Panc1 (cell line): ENCODE measurements at regions not wholly inside any gene's neighbourhood (a gene's known extent, or its start where the extent isn't known, plus 50 kb on each side); places are given as distances from the start of the nearest gene placed in this dataset.

ENCODE experiments used
- ATAC-seq: fragments of 200-7000 bp; cut with Tn5 transposase; 2 replicates; pipeline ENCODE4 v1.9.1; 2020; ENCODE audit warnings: mild to moderate bottlenecking, moderate library complexity
- BruUV-seq: library from RNA; stranded (reverse); fragments of 400-500 nt; replicated peaks from 2 replicates; lab custom pipeline; 2021; lab: Mats Ljungman, UMichigan
- CTCF ChIA-PET: fragments of 300-600 bp; sonication (Branson Sonifier 250); formaldehyde crosslinking; loops from one replicate; lab custom pipeline; 2022; ENCODE audit warnings: antibody characterized with exemption; lab: Charles Lee
- POLR2A ChIA-PET: fragments of 300-600 bp; sonication (Branson Sonifier 250); formaldehyde crosslinking; loops from one replicate; lab custom pipeline; 2022; ENCODE audit warnings: antibody characterized with exemption; lab: Charles Lee
- DNase-seq: peaks from one replicate; pipeline ENCODE4 v3.0.0-alpha.2; 2010; ENCODE audit warnings: low read depth, low spot score
- H3K27ac ChIP-seq: 2 replicates; pipeline ENCODE4 v1.5.1; 2011; ENCODE audit warnings: mild to moderate bottlenecking, low read length, inconsistent platforms
- H3K27me3 ChIP-seq: fragments of 200-500 bp; sonication (Bioruptor generic); 2 replicates; pipeline ENCODE4 v1.6.0; 2014; ENCODE audit warnings: low read length, inconsistent platforms; ENCODE audit not compliant: control insufficient read depth, insufficient read depth
- H3K36me3 ChIP-seq: fragments of 200-500 bp; sonication (Bioruptor generic); 2 replicates; pipeline ENCODE4 v1.5.1; 2014; ENCODE audit warnings: inconsistent platforms, mild to moderate bottlenecking, low read length, moderate library complexity; ENCODE audit not compliant: control insufficient read depth, insufficient read depth
- H3K4me1 ChIP-seq: 2 replicates; pipeline ENCODE4 v1.5.1; 2011; ENCODE audit warnings: inconsistent platforms, mild to moderate bottlenecking, low read length, moderate library complexity; ENCODE audit not compliant: control insufficient read depth, insufficient read depth
- H3K4me3 ChIP-seq, 2 experiments: 2 replicates each; pipeline ENCODE4 v1.5.1; 2011 to 2012; ENCODE audit warnings: low read depth in 2 of 2, low read length in 2 of 2, mild to moderate bottlenecking in 2 of 2, inconsistent platforms in 1 of 2, moderate library complexity in 1 of 2
- H3K9me3 ChIP-seq: fragments of 200-500 bp; sonication (Bioruptor generic); 2 replicates; pipeline ENCODE4 v1.5.1; 2014; ENCODE audit warnings: low read depth, mild to moderate bottlenecking, inconsistent platforms, low read length, moderate library complexity; ENCODE audit not compliant: control insufficient read depth, insufficient read depth
- POLR2AphosphoS5 ChIP-seq: IDR thresholded peaks from 2 replicates; pipeline ENCODE4 v1.6.1; 2012; ENCODE audit warnings: mild to moderate bottlenecking, low read depth, low read length, moderate library complexity
- SIN3A ChIP-seq: IDR thresholded peaks from 2 replicates; pipeline ENCODE4 v1.6.1; 2012; ENCODE audit warnings: low read depth, mild to moderate bottlenecking, low read length, moderate library complexity, borderline replicate concordance; ENCODE audit not compliant: insufficient read depth
- TCF7L2 ChIP-seq: IDR thresholded peaks from 2 replicates; pipeline ENCODE4 v1.6.1; 2011; ENCODE audit warnings: mild to moderate bottlenecking, low read depth, low read length, inconsistent platforms
- in situ Hi-C: cut with HindIII; loops from 2 replicates; pipeline ENCODE4 v1.10.0; 2016; ENCODE audit warnings: low sequenced_read_pairs, low pct_unique_long_range_greater_than_20kb
- intact Hi-C: fragments of 100-400 bp; cut with micrococcal nuclease; formaldehyde crosslinking; loops from one replicate; pipeline ENCODE4 v1.10.0; 2022; ENCODE audit not compliant: unreplicated experiment
- TF ChIP-seq, protein P1 (sequence below): fragments of 450-650 bp; IDR thresholded peaks from 2 replicates; pipeline ENCODE4 v1.5.1; 2017; ENCODE audit warnings: mild to moderate bottlenecking
- TF ChIP-seq, protein P2 (sequence below), 2 experiments: IDR thresholded peaks; 2 replicates each; pipeline ENCODE4 v1.6.1; 2011 to 2012; ENCODE audit warnings: low read depth in 2 of 2, control low read depth in 1 of 2, low read length in 1 of 2, mild to moderate bottlenecking in 1 of 2, moderate library complexity in 1 of 2; ENCODE audit not compliant: insufficient read depth in 1 of 2

DNA sequence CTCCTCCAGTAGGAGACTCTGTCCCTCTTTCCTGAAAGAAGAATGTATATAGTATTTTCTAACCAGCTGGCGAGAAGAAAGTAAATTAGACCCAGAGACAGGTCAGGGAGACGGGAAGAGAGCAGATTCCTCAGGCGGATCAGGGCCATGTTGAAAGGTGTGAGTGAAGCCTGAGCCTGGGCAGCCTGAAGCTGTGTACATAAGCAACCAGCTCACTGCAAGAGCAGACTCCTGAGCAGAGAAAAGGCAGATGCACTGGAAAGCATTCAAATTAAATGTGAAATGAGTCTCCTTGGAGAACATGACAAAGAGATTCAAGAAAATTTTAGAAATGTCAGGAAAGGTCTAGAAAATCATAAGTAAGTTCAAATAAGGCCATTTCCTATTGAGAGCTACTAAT lies 165.8 kb downstream of the GOLIM4 start:
- no peak overlapping the region for H3K4me3 ChIP-seq
- ATAC-seq (no peak), DNase-seq (no peak)
- no peak overlapping the region for H3K27ac ChIP-seq
- no peaks in the 10 kb centered on the region for H3K4me1 ChIP-seq
- H3K36me3 ChIP-seq, result no peaks in the 10 kb centered on the region
- H3K27me3 ChIP-seq, result no peaks in the 10 kb centered on the region
- intact Hi-C loops, result loop anchor here (5.0 kb wide), 1 partner anchor 112 kb away; no protein-coding TSS in a partner anchor
- no TSS peak for BruUV-seq
- no peak for TF ChIP-seq SIN3A
- TF ChIP-seq, protein P1, sequence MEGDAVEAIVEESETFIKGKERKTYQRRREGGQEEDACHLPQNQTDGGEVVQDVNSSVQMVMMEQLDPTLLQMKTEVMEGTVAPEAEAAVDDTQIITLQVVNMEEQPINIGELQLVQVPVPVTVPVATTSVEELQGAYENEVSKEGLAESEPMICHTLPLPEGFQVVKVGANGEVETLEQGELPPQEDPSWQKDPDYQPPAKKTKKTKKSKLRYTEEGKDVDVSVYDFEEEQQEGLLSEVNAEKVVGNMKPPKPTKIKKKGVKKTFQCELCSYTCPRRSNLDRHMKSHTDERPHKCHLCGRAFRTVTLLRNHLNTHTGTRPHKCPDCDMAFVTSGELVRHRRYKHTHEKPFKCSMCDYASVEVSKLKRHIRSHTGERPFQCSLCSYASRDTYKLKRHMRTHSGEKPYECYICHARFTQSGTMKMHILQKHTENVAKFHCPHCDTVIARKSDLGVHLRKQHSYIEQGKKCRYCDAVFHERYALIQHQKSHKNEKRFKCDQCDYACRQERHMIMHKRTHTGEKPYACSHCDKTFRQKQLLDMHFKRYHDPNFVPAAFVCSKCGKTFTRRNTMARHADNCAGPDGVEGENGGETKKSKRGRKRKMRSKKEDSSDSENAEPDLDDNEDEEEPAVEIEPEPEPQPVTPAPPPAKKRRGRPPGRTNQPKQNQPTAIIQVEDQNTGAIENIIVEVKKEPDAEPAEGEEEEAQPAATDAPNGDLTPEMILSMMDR, result no peak
- no peak for TF ChIP-seq POLR2AphosphoS5
- no peak for TF ChIP-seq TCF7L2
- TF ChIP-seq, protein P2, sequence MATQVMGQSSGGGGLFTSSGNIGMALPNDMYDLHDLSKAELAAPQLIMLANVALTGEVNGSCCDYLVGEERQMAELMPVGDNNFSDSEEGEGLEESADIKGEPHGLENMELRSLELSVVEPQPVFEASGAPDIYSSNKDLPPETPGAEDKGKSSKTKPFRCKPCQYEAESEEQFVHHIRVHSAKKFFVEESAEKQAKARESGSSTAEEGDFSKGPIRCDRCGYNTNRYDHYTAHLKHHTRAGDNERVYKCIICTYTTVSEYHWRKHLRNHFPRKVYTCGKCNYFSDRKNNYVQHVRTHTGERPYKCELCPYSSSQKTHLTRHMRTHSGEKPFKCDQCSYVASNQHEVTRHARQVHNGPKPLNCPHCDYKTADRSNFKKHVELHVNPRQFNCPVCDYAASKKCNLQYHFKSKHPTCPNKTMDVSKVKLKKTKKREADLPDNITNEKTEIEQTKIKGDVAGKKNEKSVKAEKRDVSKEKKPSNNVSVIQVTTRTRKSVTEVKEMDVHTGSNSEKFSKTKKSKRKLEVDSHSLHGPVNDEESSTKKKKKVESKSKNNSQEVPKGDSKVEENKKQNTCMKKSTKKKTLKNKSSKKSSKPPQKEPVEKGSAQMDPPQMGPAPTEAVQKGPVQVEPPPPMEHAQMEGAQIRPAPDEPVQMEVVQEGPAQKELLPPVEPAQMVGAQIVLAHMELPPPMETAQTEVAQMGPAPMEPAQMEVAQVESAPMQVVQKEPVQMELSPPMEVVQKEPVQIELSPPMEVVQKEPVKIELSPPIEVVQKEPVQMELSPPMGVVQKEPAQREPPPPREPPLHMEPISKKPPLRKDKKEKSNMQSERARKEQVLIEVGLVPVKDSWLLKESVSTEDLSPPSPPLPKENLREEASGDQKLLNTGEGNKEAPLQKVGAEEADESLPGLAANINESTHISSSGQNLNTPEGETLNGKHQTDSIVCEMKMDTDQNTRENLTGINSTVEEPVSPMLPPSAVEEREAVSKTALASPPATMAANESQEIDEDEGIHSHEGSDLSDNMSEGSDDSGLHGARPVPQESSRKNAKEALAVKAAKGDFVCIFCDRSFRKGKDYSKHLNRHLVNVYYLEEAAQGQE (IDR thresholded peaks at IDR 0.05; ENCODE audit: insufficient read depth in 1 of 2, low read depth in 2 of 2, low read length in 1 of 2), result no peak
- no peaks in the 10 kb centered on the region for H3K9me3 ChIP-seq
- CTCF ChIA-PET, result no interaction called here
- in situ Hi-C loops, result no loop called here
- POLR2A ChIA-PET, result no interaction called here

DNA sequence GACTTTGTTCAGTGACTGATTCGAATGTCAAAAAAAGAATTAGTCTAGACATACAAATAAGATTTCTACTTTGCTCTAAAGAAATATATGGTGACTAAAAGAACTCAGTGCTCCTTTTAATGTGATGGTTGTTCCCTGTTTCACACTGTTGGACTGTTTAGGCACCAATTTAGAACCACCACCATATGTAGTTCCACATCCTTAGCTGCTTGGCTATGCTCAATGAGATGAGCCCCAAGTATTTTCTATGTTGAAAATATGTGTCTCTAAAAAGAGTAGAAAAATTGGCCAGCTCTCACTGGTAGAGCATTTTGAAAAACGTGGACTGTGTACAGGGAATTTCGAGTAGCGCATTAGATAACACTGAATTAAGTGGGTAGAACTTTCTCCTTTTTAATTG lies 167.3 kb downstream of the GOLIM4 start:
- no peak for DNase-seq
- no peaks in the 10 kb centered on the region for H3K4me1 ChIP-seq
- no peak overlapping the region for H3K27ac ChIP-seq
- ATAC-seq, result no peak
- no peak overlapping the region for H3K4me3 ChIP-seq
- no TSS peak for BruUV-seq
- intact Hi-C loops, result loop anchor here (5.0 kb wide), 1 partner anchor 114 kb away; no protein-coding TSS in a partner anchor
- CTCF ChIA-PET, result no interaction called here
- H3K9me3 ChIP-seq, result no peaks in the 10 kb centered on the region
- POLR2A ChIA-PET, result no interaction called here
- no peaks in the 10 kb centered on the region for H3K36me3 ChIP-seq
- H3K27me3 ChIP-seq, result no peaks in the 10 kb centered on the region
- TF ChIP-seq, protein P1, result peak; percentile 22; the same call in 1 of the 2 replicates
- no peak for TF ChIP-seq TCF7L2
- in situ Hi-C loops, result no loop called here
